ENCODE measurements at regions not wholly inside any gene's neighbourhood (a gene's known extent, or its start where the extent isn't known, plus 50 kb on each side); places are given as distances from the start of the nearest gene placed in this dataset.

DNA sequence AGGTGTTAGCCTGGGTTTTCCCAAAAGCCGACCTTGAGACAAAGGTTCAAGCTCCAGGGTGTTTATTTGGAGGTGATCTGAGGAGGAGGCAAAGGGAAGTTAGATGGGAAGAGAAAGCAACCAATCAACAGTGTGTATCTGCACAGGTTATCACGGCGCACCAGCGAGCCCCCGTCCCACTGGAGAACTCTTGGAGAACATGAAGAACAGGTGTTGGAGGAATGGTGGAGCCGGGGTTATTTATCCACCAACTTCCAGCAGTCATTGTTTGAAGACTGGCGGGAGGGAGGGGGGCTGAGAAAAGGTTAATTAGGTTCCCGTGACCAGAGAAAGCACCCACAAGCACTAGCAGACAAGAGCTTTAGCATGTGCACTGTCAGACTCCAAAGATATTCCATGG is 282.5 kb upstream of the FOXK1 start:
- TF ChIP-seq POLR2A (IDR thresholded peaks at IDR 0.05) (no peak), POLR2AphosphoS5 (IDR thresholded peaks at IDR 0.05) (no peak)
- TF ChIP-seq, protein P1, sequence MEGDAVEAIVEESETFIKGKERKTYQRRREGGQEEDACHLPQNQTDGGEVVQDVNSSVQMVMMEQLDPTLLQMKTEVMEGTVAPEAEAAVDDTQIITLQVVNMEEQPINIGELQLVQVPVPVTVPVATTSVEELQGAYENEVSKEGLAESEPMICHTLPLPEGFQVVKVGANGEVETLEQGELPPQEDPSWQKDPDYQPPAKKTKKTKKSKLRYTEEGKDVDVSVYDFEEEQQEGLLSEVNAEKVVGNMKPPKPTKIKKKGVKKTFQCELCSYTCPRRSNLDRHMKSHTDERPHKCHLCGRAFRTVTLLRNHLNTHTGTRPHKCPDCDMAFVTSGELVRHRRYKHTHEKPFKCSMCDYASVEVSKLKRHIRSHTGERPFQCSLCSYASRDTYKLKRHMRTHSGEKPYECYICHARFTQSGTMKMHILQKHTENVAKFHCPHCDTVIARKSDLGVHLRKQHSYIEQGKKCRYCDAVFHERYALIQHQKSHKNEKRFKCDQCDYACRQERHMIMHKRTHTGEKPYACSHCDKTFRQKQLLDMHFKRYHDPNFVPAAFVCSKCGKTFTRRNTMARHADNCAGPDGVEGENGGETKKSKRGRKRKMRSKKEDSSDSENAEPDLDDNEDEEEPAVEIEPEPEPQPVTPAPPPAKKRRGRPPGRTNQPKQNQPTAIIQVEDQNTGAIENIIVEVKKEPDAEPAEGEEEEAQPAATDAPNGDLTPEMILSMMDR (IDR thresholded peaks at IDR 0.05 in 8 of 11, conservative IDR thresholded peaks at IDR 0.05 in 3 of 11): no peak
